CD14-positive monocyte (primary cell): ENCODE measurements at regions not wholly inside any gene's neighbourhood (a gene's known extent, or its start where the extent isn't known, plus 50 kb on each side); places are given as distances from the start of the nearest gene placed in this dataset.

Experiments used
- DNase-seq, 3 donors: peaks; one replicate each; pipeline ENCODE4 v3.0.0-alpha.2; 2011 to 2022
- H2AFZ ChIP-seq: 2 replicates; pipeline ENCODE4 v1.6.0; 2012; ENCODE audit warnings: mild to moderate bottlenecking, low read depth, low read length, inconsistent platforms; ENCODE audit not compliant: insufficient read depth, poor library complexity, severe bottlenecking
- H3K27ac ChIP-seq, 2 donors: 1 replicate in 1 of 2; 2 replicates in 1 of 2; pipeline ENCODE4 v1.5.1; 2012 to 2013; ENCODE audit warnings: low read length in 2 of 2, control low read depth in 1 of 2, inconsistent platforms in 1 of 2, low read depth in 1 of 2, mild to moderate bottlenecking in 1 of 2
- H3K27me3 ChIP-seq, 2 donors: one replicate each; pipeline versions ENCODE4 v1.6.0 to v1.6.1; 2011 to 2013; ENCODE audit warnings: low read length in 2 of 2; ENCODE audit not compliant: control insufficient read depth in 2 of 2, insufficient read depth in 2 of 2
- H3K36me3 ChIP-seq, 2 donors: replicated peaks in 1 of 2; 1 replicate in 1 of 2; 2 replicates in 1 of 2; pipeline versions ENCODE4 v1.5.1 to v1.6.1; 2012 to 2013; ENCODE audit warnings: low read length in 2 of 2, control low read depth in 1 of 2, inconsistent platforms in 1 of 2, mild to moderate bottlenecking in 1 of 2; ENCODE audit not compliant: insufficient read depth in 2 of 2, control insufficient read depth in 1 of 2
- H3K4me1 ChIP-seq, 2 donors: 1 replicate in 1 of 2; 2 replicates in 1 of 2; pipeline versions ENCODE4 v1.5.1 to v1.6.1; 2012 to 2013; ENCODE audit warnings: low read length in 2 of 2, control low read depth in 1 of 2, inconsistent platforms in 1 of 2, mild to moderate bottlenecking in 1 of 2, moderate library complexity in 1 of 2; ENCODE audit not compliant: insufficient read depth in 2 of 2, control insufficient read depth in 1 of 2
- H3K4me2 ChIP-seq: replicated peaks from 2 replicates; pipeline ENCODE3; 2012; ENCODE audit warnings: low read length, moderate library complexity, mild to moderate bottlenecking; ENCODE audit not compliant: poor library complexity, severe bottlenecking; ENCODE audit errors: extremely low read depth
- H3K4me3 ChIP-seq, 3 experiments: fragments of 200-600 bp in 1 of 3; sonication (generic) in 1 of 3; replicated peaks in 1 of 3; 1 replicate in 2 of 3; 2 replicates in 1 of 3; pipeline ENCODE4 v1.5.1; 2011 to 2013; ENCODE audit warnings: low read length in 3 of 3, mild to moderate bottlenecking in 3 of 3, control low read depth in 2 of 3, low read depth in 2 of 3, inconsistent platforms in 1 of 3, moderate library complexity in 1 of 3
- H3K79me2 ChIP-seq: 2 replicates; pipeline ENCODE4 v1.6.0; 2012; ENCODE audit warnings: mild to moderate bottlenecking, control low read depth, inconsistent platforms, low read length, moderate library complexity; ENCODE audit not compliant: insufficient read depth
- H3K9ac ChIP-seq: 2 replicates; pipeline ENCODE4 v1.6.0; 2017; ENCODE audit warnings: low read length, mild to moderate bottlenecking; ENCODE audit not compliant: insufficient read depth, poor library complexity, severe bottlenecking
- H3K9me3 ChIP-seq, 2 donors: replicated peaks in 1 of 2; 1 replicate in 1 of 2; 2 replicates in 1 of 2; pipeline versions ENCODE4 v1.5.1 to v1.6.1; 2012 to 2013; ENCODE audit warnings: low read length in 2 of 2, control low read depth in 1 of 2; ENCODE audit not compliant: control insufficient read depth in 1 of 2, insufficient read depth in 1 of 2
- H4K20me1 ChIP-seq: 2 replicates; pipeline ENCODE4 v1.6.0; 2012; ENCODE audit warnings: mild to moderate bottlenecking, low read length, control low read depth, moderate library complexity; ENCODE audit not compliant: insufficient read depth
- H3K27ac Mint-ChIP-seq, 7 donors: one replicate each; pipeline ENCODE4 v1.8.0; 2020; ENCODE audit warnings: mild to moderate bottlenecking in 7 of 7, mixed read lengths in 7 of 7, moderate library complexity in 6 of 7, inconsistent platforms in 2 of 7
- H3K27me3 Mint-ChIP-seq, 3 donors: one replicate each; pipeline ENCODE4 v1.8.0; 2021 to 2022; ENCODE audit warnings: low read depth in 3 of 3, mild to moderate bottlenecking in 3 of 3, mixed read lengths in 3 of 3, moderate library complexity in 3 of 3, inconsistent platforms in 1 of 3
- H3K36me3 Mint-ChIP-seq, 2 donors: one replicate each; pipeline ENCODE4 v1.8.0; 2020; ENCODE audit warnings: mixed read lengths in 2 of 2, inconsistent platforms in 1 of 2, mild to moderate bottlenecking in 1 of 2
- H3K4me1 Mint-ChIP-seq: one replicate; pipeline ENCODE4 v1.8.0; 2020; ENCODE audit warnings: mild to moderate bottlenecking, mixed read lengths
- H3K4me3 Mint-ChIP-seq, 2 donors: one replicate each; pipeline ENCODE4 v1.8.0; 2020; ENCODE audit warnings: mild to moderate bottlenecking in 2 of 2, mixed read lengths in 2 of 2, moderate library complexity in 1 of 2
- H3K9me3 Mint-ChIP-seq, 7 donors: one replicate each; pipeline ENCODE4 v1.8.0; 2020 to 2022; ENCODE audit warnings: mixed read lengths in 7 of 7, mild to moderate bottlenecking in 6 of 7, moderate library complexity in 6 of 7, inconsistent platforms in 2 of 7
- CTCF ChIP-seq: fragments of 200-600 bp; IDR thresholded peaks from one replicate; pipeline ENCODE4 v1.8.0; 2022; ENCODE audit warnings: antibody characterized with exemption, mild to moderate bottlenecking
- WGBS: methylation state at CpG from one replicate; pipeline ENCODE4 v1.1.5; 2013; ENCODE audit warnings: missing lambda C conversion rate; ENCODE audit not compliant: insufficient coverage; 5-methylcytosine and 5-hydroxymethylcytosine counted together
- intact Hi-C, 2 donors: fragments of 100-400 bp; cut with micrococcal nuclease; formaldehyde crosslinking; loops; one replicate each; pipeline versions ENCODE4 v1.15.0 to v1.15.1; 2023

GRCh38 chr12:93174473-93174872 lies 203.3 kb upstream of the NUDT4 start:
- H3K9me3 Mint-ChIP-seq = peaks cover 0 to 2% (median 0%) of the 10 kb centered on the region in 7 donors
- no peak overlapping the region for H3K4me3 Mint-ChIP-seq
- no peaks in the 10 kb centered on the region for H3K27me3 Mint-ChIP-seq
- no peak overlapping the region for H3K27ac Mint-ChIP-seq
- intact Hi-C loops = no loop called here
- no peaks in the 10 kb centered on the region for H3K36me3 Mint-ChIP-seq
- no peaks in the 10 kb centered on the region for H3K9me3 ChIP-seq
- no peaks in the 10 kb centered on the region for H3K36me3 ChIP-seq
- H3K79me2 ChIP-seq = no peaks in the 10 kb centered on the region
- DNase-seq = peak in 1 of 3 donors; percentile 24
- H3K4me1 Mint-ChIP-seq = peaks cover 22% of the 10 kb centered on the region
- H3K27me3 ChIP-seq = no peaks in the 10 kb centered on the region
- no peak overlapping the region for H3K4me3 ChIP-seq
- H3K4me1 ChIP-seq = peaks cover 27 to 29% of the 10 kb centered on the region in 2 donors
- 83% methylated on average over 4 of the region's 5 CpGs for WGBS
- H3K9ac ChIP-seq = no peak overlapping the region
- H3K27ac ChIP-seq = no peak overlapping the region
- H4K20me1 ChIP-seq = no peaks in the 10 kb centered on the region
- no peak overlapping the region for H3K4me2 ChIP-seq
- no peak for TF ChIP-seq CTCF
- no peak overlapping the region for H2AFZ ChIP-seq

GRCh38 chr12:93176165-93176564 lies 201.6 kb upstream of the NUDT4 start:
- Mint-ChIP-seq H3K27ac (no peak overlapping the region), H3K36me3 (no peaks in the 10 kb centered on the region), H3K4me3 (no peak overlapping the region), H3K4me1 (peaks cover 22% of the 10 kb centered on the region), H3K9me3 (peaks cover 0 to 2% (median 0%) of the 10 kb centered on the region in 7 donors), H3K27me3 (no peaks in the 10 kb centered on the region)
- Histone ChIP-seq H3K27ac (peak overlapping the region in 1 of 2 donors; percentile 37), H3K9me3 (no peaks in the 10 kb centered on the region), H3K36me3 (no peaks in the 10 kb centered on the region), H2AFZ (no peak overlapping the region), H3K4me3 (no peak overlapping the region), H4K20me1 (no peaks in the 10 kb centered on the region), H3K27me3 (no peaks in the 10 kb centered on the region), H3K79me2 (no peaks in the 10 kb centered on the region), H3K4me2 (no peak overlapping the region), H3K4me1 (peaks cover 27 to 29% of the 10 kb centered on the region in 2 donors), H3K9ac (no peak overlapping the region)
- intact Hi-C loops = no loop called here
- no CpG with 5 or more reads among the region's 1 CpG for WGBS
- peak in 1 of 3 donors; percentile 13 for DNase-seq
- TF ChIP-seq CTCF = no peak
